H1 (cell line): ENCODE measurements at regions not wholly inside any gene's neighbourhood (a gene's known extent, or its start where the extent isn't known, plus 50 kb on each side); places are given as distances from the start of the nearest gene placed in this dataset.

Source experiments
- CTCF ChIA-PET: fragments of 300-600 bp; sonication (Branson Sonifier 250); formaldehyde crosslinking; loops from one replicate; lab custom pipeline; 2021; ENCODE audit not compliant: partially characterized antibody; lab: Charles Lee
- POLR2A ChIA-PET: fragments of 300-600 bp; sonication (Branson Sonifier 250); formaldehyde crosslinking; loops from one replicate; lab custom pipeline; 2021; ENCODE audit warnings: inconsistent platforms; ENCODE audit not compliant: partially characterized antibody; lab: Charles Lee
- DNase-seq, 2 experiments: peaks; one replicate each; pipeline versions ENCODE4 v3.0.0 to v3.0.0-alpha.2; 2010 to 2022; ENCODE audit warnings: low spot score in 2 of 2, low read depth in 1 of 2, mixed read lengths in 1 of 2
- FAIRE-seq: peaks from 2 replicates; lab custom pipeline; 2011; peaks lifted over from hg19 to GRCh38; lab: Jason Lieb, UNC
- H2AFZ ChIP-seq: 2 replicates; pipeline ENCODE4 v1.8.1; 2012; ENCODE audit warnings: low read length, inconsistent platforms
- H2AK5ac ChIP-seq: 2 replicates; pipeline ENCODE4 v1.6.1; 2013; ENCODE audit warnings: low read depth, low read length
- H2BK120ac ChIP-seq: replicated peaks from 2 replicates; pipeline ENCODE3; 2013; ENCODE audit warnings: low read depth, low read length, inconsistent platforms
- H2BK12ac ChIP-seq: 2 replicates; pipeline ENCODE4 v1.6.1; 2013; ENCODE audit warnings: low read depth, low read length
- H2BK15ac ChIP-seq: 2 replicates; pipeline ENCODE4 v1.6.1; 2013; ENCODE audit warnings: low read length
- H2BK20ac ChIP-seq: 2 replicates; pipeline ENCODE4 v1.6.1; 2013; ENCODE audit warnings: low read length
- H2BK5ac ChIP-seq: 2 replicates; pipeline ENCODE4 v1.6.1; 2013; ENCODE audit warnings: low read depth, low read length
- H3K14ac ChIP-seq: 2 replicates; pipeline ENCODE4 v1.6.1; 2013; ENCODE audit warnings: inconsistent platforms; ENCODE audit not compliant: insufficient read length
- H3K18ac ChIP-seq: 2 replicates; pipeline ENCODE4 v1.6.1; 2013; ENCODE audit warnings: low read length; ENCODE audit errors: extremely low read depth
- H3K23ac ChIP-seq: 2 replicates; pipeline ENCODE4 v1.6.1; 2013; ENCODE audit warnings: inconsistent platforms; ENCODE audit not compliant: insufficient read length
- H3K23me2 ChIP-seq: 2 replicates; pipeline ENCODE4 v1.6.1; 2013; ENCODE audit warnings: low read depth, low read length
- H3K27ac ChIP-seq: 2 replicates; pipeline ENCODE4 v1.6.1; 2011; ENCODE audit warnings: low read depth, low read length, inconsistent platforms
- H3K27me3 ChIP-seq, 4 experiments: replicated peaks in 1 of 4; 1 replicate in 1 of 4; 2 replicates in 3 of 4; pipeline versions ENCODE4 v1.6.1 to v1.8.1; 2011 to 2013; ENCODE audit warnings: low read length in 3 of 4, mild to moderate bottlenecking in 3 of 4, inconsistent platforms in 2 of 4, mixed read lengths in 2 of 4, moderate library complexity in 1 of 4; ENCODE audit not compliant: control insufficient read depth in 3 of 4, insufficient read depth in 3 of 4; ENCODE audit errors: extremely low read depth in 1 of 4
- H3K36me3 ChIP-seq, 4 experiments: 2 replicates each; pipeline versions ENCODE4 v1.6.1 to v1.8.1; 2011 to 2013; ENCODE audit warnings: mild to moderate bottlenecking in 4 of 4, low read length in 3 of 4, moderate library complexity in 2 of 4, control low read depth in 1 of 4, inconsistent platforms in 1 of 4; ENCODE audit not compliant: insufficient read depth in 4 of 4, control insufficient read depth in 2 of 4
- H3K4ac ChIP-seq: replicated peaks from 2 replicates; pipeline ENCODE3; 2013; ENCODE audit warnings: low read length, low read depth, mixed read lengths, inconsistent platforms; ENCODE audit not compliant: insufficient read length
- H3K4me1 ChIP-seq, 4 experiments: replicated peaks in 1 of 4; 1 replicate in 1 of 4; 2 replicates in 3 of 4; pipeline versions ENCODE4 v1.6.1 to v1.8.1; 2011 to 2013; ENCODE audit warnings: low read length in 3 of 4, inconsistent platforms in 2 of 4, mixed read lengths in 1 of 4; ENCODE audit not compliant: insufficient read depth in 4 of 4, control insufficient read depth in 3 of 4
- H3K4me2 ChIP-seq, 2 experiments: 2 replicates each; pipeline versions ENCODE4 v1.6.1 to v1.8.1; 2011 to 2013; ENCODE audit warnings: low read depth in 2 of 2, low read length in 2 of 2, control low read depth in 1 of 2, inconsistent platforms in 1 of 2, mild to moderate bottlenecking in 1 of 2; ENCODE audit not compliant: insufficient read depth in 1 of 2
- H3K4me3 ChIP-seq, 4 experiments: fragments of 200-600, 300-600 bp in 1 of 4; sonication (generic), shearing (Covaris generic), sonication (Bioruptor Twin) in 1 of 4; 2 replicates each; pipeline versions ENCODE4 v1.5.1 to v1.8.1; 2011 to 2016; ENCODE audit warnings: low read length in 4 of 4, low read depth in 3 of 4, control low read depth in 2 of 4, inconsistent platforms in 2 of 4, mild to moderate bottlenecking in 2 of 4, mixed read lengths in 1 of 4, moderate library complexity in 1 of 4; ENCODE audit not compliant: insufficient read depth in 2 of 4; ENCODE audit errors: extremely low read depth in 1 of 4
- H3K56ac ChIP-seq: replicated peaks from 2 replicates; pipeline ENCODE3; 2013; ENCODE audit warnings: low read depth, mild to moderate bottlenecking, mixed read lengths, low read length, inconsistent platforms; ENCODE audit not compliant: insufficient read length
- H3K79me1 ChIP-seq: 2 replicates; pipeline ENCODE4 v1.6.1; 2013; ENCODE audit warnings: low read depth, low read length, control low read depth
- H3K79me2 ChIP-seq, 2 experiments: 2 replicates each; pipeline versions ENCODE4 v1.6.1 to v1.8.1; 2012 to 2013; ENCODE audit warnings: low read length in 2 of 2, mild to moderate bottlenecking in 2 of 2, inconsistent platforms in 1 of 2; ENCODE audit not compliant: insufficient read depth in 2 of 2, control insufficient read depth in 1 of 2
- H3K9ac ChIP-seq, 4 experiments: replicated peaks in 1 of 4; 1 replicate in 1 of 4; 2 replicates in 3 of 4; pipeline versions ENCODE4 v1.6.1 to v1.8.1; 2011 to 2013; ENCODE audit warnings: low read depth in 3 of 4, low read length in 3 of 4, control low read depth in 2 of 4, mild to moderate bottlenecking in 2 of 4, moderate library complexity in 2 of 4, inconsistent platforms in 1 of 4; ENCODE audit errors: extremely low read depth in 1 of 4
- H3K9me3 ChIP-seq, 2 experiments: 2 replicates each; pipeline versions ENCODE4 v1.6.1 to v1.8.1; 2012 to 2013; ENCODE audit warnings: mild to moderate bottlenecking in 2 of 2, moderate library complexity in 2 of 2, control low read depth in 1 of 2, inconsistent platforms in 1 of 2, low read depth in 1 of 2, low read length in 1 of 2, mixed read lengths in 1 of 2; ENCODE audit not compliant: insufficient read depth in 2 of 2
- H4K20me1 ChIP-seq, 2 experiments: replicated peaks in 1 of 2; 2 replicates each; pipeline versions ENCODE3 to v1.8.1; 2011 to 2013; ENCODE audit warnings: inconsistent platforms in 2 of 2, low read length in 2 of 2, mild to moderate bottlenecking in 1 of 2; ENCODE audit not compliant: insufficient read depth in 2 of 2, control insufficient read depth in 1 of 2
- H4K5ac ChIP-seq: 2 replicates; pipeline ENCODE4 v1.6.1; 2013; ENCODE audit warnings: low read length, low read depth, mixed read lengths, inconsistent platforms; ENCODE audit not compliant: insufficient read length
- H4K8ac ChIP-seq: 2 replicates; pipeline ENCODE4 v1.8.0; 2013; ENCODE audit warnings: mild to moderate bottlenecking, moderate library complexity, low read length, inconsistent platforms; ENCODE audit not compliant: insufficient read depth; ENCODE audit errors: extremely low read depth
- H4K91ac ChIP-seq: replicated peaks from 2 replicates; pipeline ENCODE3; 2013; ENCODE audit warnings: low read length, mixed read lengths, inconsistent platforms; ENCODE audit not compliant: insufficient read length
- CBX5 ChIP-seq: fragments of 300-800, 300-1000 bp; sonication (generic); IDR thresholded peaks from 2 replicates; pipeline ENCODE4 v1.7.1; 2016; ENCODE audit warnings: antibody characterized with exemption, low read length, low read depth
- HDAC2 ChIP-seq, 2 experiments: fragments of 300-600 bp in 1 of 2; sonication (generic) in 1 of 2; IDR thresholded peaks; 2 replicates each; pipeline ENCODE4 v1.6.1; 2011 to 2012; ENCODE audit warnings: low read depth in 2 of 2, low read length in 2 of 2, mild to moderate bottlenecking in 2 of 2, moderate library complexity in 2 of 2, borderline replicate concordance in 1 of 2, inconsistent platforms in 1 of 2
- HDAC6 ChIP-seq: IDR thresholded peaks from one replicate; pipeline ENCODE4 v1.7.1; 2012; ENCODE audit warnings: low read depth, mild to moderate bottlenecking, inconsistent platforms, low read length, moderate library complexity
- KDM1A ChIP-seq: fragments of 200-600, 300-600 bp; sonication (generic); IDR thresholded peaks from 2 replicates; pipeline ENCODE4 v1.7.1; 2016; ENCODE audit warnings: mild to moderate bottlenecking, low read length, borderline replicate concordance
- KDM5A ChIP-seq: fragments of 200-600 bp; IDR thresholded peaks from 2 replicates; pipeline ENCODE4 v1.7.1; 2012; ENCODE audit warnings: mild to moderate bottlenecking, low read length, inconsistent platforms, mixed read lengths
- MAFK ChIP-seq: IDR thresholded peaks from 2 replicates; pipeline ENCODE4 v1.6.1; 2012; ENCODE audit warnings: low read depth, mild to moderate bottlenecking, improper control_type of control experiment, low read length
- SIRT6 ChIP-seq: IDR thresholded peaks from one replicate; pipeline ENCODE4 v1.7.1; 2012; ENCODE audit warnings: low read length, inconsistent platforms
- SRF ChIP-seq: IDR thresholded peaks from 2 replicates; pipeline ENCODE4 v1.6.1; 2011; ENCODE audit warnings: mild to moderate bottlenecking, low read depth, low read length, moderate library complexity
- WGBS, 2 experiments: shearing (Covaris generic) in 1 of 2; methylation state at CpG; one replicate each; pipeline versions ENCODE4 v1.1.6 to v1.1.7; 2013 to 2015; ENCODE audit warnings: low lambda C conversion rate in 2 of 2, mixed read lengths in 2 of 2, inconsistent platforms in 1 of 2, low coverage in 1 of 2, missing lambda C conversion rate in 1 of 2; ENCODE audit not compliant: insufficient replicate concordance in 2 of 2, insufficient coverage in 1 of 2, insufficient read length in 1 of 2; ENCODE audit errors: extremely low coverage in 1 of 2, missing lambda C conversion rate in 1 of 2; 5-methylcytosine and 5-hydroxymethylcytosine counted together
- TF ChIP-seq, protein P1 (sequence below), 3 experiments: IDR thresholded peaks; 1 replicate in 2 of 3; 2 replicates in 1 of 3; pipeline versions ENCODE4 v1.5.1 to v1.6.1; 2011; ENCODE audit warnings: low read length in 3 of 3, mild to moderate bottlenecking in 3 of 3, inconsistent platforms in 2 of 3, low read depth in 1 of 3, moderate library complexity in 1 of 3; ENCODE audit not compliant: insufficient read depth in 1 of 3; ENCODE audit errors: control extremely low read depth in 1 of 3
- TF ChIP-seq, protein P2 (sequence below): IDR thresholded peaks from 2 replicates; pipeline ENCODE4 v1.6.1; 2011; ENCODE audit warnings: low read length, improper control_type of control experiment

DNA sequence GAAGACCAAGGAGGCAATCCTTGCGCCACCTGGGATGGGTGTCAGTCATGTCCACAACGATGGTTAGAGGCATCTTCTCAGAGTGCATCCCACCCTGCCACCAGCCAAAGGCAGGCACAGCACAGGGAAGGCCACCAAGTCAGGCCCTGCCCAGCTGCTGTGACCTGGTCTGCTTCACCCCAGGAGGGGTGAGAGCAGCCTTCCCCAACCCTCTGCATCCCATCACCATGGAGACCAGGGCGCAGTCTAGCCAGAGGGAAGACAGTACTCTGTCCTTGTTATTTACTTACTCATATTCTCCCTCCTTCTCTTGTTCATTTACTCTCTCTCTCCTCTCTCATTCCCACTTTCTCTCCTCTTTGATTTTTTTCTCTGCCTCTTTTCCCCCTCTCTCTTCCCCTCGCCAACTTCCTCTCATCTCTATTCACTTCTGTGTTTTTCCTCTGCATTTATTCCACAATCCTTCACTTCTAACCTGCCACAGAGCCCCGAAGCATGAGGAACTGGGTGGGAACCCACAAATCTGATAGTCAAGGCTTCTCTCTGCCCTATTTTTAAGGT lies 749.4 kb downstream of the UQCRFS1 start:
- no peak overlapping the region for H2BK12ac ChIP-seq
- no peaks in the 10 kb centered on the region for H3K23me2 ChIP-seq
- no peak overlapping the region for H3K9ac ChIP-seq
- ChIA-PET POLR2A (no interaction called here), CTCF (interaction anchor here (0.7 to 2.0 kb wide), 2 partner anchors 170 to 399 kb away, joined by 3 to 12 read pairs; no protein-coding TSS in a partner anchor)
- no peaks in the 10 kb centered on the region for H4K20me1 ChIP-seq
- no peak overlapping the region for H3K23ac ChIP-seq
- no peaks in the 10 kb centered on the region for H3K9me3 ChIP-seq
- no peak overlapping the region for H3K56ac ChIP-seq
- H2AK5ac ChIP-seq = no peak overlapping the region; the same call in 1 of the 2 replicates
- no peaks in the 10 kb centered on the region for H3K27me3 ChIP-seq
- no peak overlapping the region for H3K18ac ChIP-seq
- peaks cover 0 to 4% (median 2%) of the 10 kb centered on the region in 4 experiments; a peak in 3 of 7 replicates for H3K4me1 ChIP-seq
- H2BK20ac ChIP-seq = no peak overlapping the region
- WGBS, 2 experiments = 88% methylated on average over 5 of the region's 5 CpGs; no CpG with 5 or more reads in 1 of the 2 experiments
- H2BK120ac ChIP-seq = no peak overlapping the region
- DNase-seq (no peak), FAIRE-seq (no peak)
- peak overlapping the region; percentile 46; the same call in 1 of the 2 replicates for H2BK15ac ChIP-seq
- H4K8ac ChIP-seq = no peak overlapping the region; the same call in 1 of the 2 replicates
- H4K5ac ChIP-seq = no peak overlapping the region
- no peaks in the 10 kb centered on the region for H3K36me3 ChIP-seq
- H3K79me1 ChIP-seq = no peaks in the 10 kb centered on the region
- H2AFZ ChIP-seq = no peak overlapping the region
- no peaks in the 10 kb centered on the region for H3K79me2 ChIP-seq
- H3K4me2 ChIP-seq = no peak overlapping the region
- no peak overlapping the region for H3K14ac ChIP-seq
- H2BK5ac ChIP-seq = no peak overlapping the region
- no peak overlapping the region for H3K27ac ChIP-seq
- H3K4ac ChIP-seq = no peak overlapping the region
- H4K91ac ChIP-seq = no peak overlapping the region
- H3K4me3 ChIP-seq = no peak overlapping the region
- TF ChIP-seq, protein P1, sequence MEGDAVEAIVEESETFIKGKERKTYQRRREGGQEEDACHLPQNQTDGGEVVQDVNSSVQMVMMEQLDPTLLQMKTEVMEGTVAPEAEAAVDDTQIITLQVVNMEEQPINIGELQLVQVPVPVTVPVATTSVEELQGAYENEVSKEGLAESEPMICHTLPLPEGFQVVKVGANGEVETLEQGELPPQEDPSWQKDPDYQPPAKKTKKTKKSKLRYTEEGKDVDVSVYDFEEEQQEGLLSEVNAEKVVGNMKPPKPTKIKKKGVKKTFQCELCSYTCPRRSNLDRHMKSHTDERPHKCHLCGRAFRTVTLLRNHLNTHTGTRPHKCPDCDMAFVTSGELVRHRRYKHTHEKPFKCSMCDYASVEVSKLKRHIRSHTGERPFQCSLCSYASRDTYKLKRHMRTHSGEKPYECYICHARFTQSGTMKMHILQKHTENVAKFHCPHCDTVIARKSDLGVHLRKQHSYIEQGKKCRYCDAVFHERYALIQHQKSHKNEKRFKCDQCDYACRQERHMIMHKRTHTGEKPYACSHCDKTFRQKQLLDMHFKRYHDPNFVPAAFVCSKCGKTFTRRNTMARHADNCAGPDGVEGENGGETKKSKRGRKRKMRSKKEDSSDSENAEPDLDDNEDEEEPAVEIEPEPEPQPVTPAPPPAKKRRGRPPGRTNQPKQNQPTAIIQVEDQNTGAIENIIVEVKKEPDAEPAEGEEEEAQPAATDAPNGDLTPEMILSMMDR (IDR thresholded peaks at IDR 0.05; ENCODE audit: control extremely low read depth in 1 of 3, insufficient read depth in 1 of 3, low read depth in 1 of 3, low read length in 3 of 3) = no peak
- TF ChIP-seq MAFK = no peak
- no peak for TF ChIP-seq KDM5A
- TF ChIP-seq, protein P2, sequence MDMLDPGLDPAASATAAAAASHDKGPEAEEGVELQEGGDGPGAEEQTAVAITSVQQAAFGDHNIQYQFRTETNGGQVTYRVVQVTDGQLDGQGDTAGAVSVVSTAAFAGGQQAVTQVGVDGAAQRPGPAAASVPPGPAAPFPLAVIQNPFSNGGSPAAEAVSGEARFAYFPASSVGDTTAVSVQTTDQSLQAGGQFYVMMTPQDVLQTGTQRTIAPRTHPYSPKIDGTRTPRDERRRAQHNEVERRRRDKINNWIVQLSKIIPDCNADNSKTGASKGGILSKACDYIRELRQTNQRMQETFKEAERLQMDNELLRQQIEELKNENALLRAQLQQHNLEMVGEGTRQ = no peak
- no peak for TF ChIP-seq SIRT6
- TF ChIP-seq HDAC2 (IDR thresholded peaks at IDR 0.05; ENCODE audit: borderline replicate concordance in 1 of 2, low read depth in 2 of 2, low read length in 2 of 2) = no peak
- no peak for TF ChIP-seq HDAC6
- no peak for TF ChIP-seq KDM1A
- TF ChIP-seq SRF = no peak
- TF ChIP-seq CBX5 = no peak
